Gastrocnemius medialis (tissue), 4 donors: ENCODE measurements at regions not wholly inside any gene's neighbourhood (a gene's known extent, or its start where the extent isn't known, plus 50 kb on each side); places are given as distances from the start of the nearest gene placed in this dataset.

Experiments
- ATAC-seq, 2 donors: fragments of 150-250 bp; one replicate each; pipeline ENCODE4 v1.9.1; 2016
- DNase-seq, 2 donors: peaks; one replicate each; pipeline ENCODE4 v3.0.0-alpha.2; 2019
- H3K27ac ChIP-seq, 4 donors: fragments of 200-600 bp; sonication (generic); 1 replicate in 1 of 4; 2 replicates in 3 of 4; pipeline ENCODE4 v1.5.1; 2016 to 2018; ENCODE audit warnings: mild to moderate bottlenecking in 2 of 4, moderate library complexity in 1 of 4
- H3K27me3 ChIP-seq, 3 donors: fragments of 200-600 bp; sonication (generic) in 2 of 3; 1 replicate in 1 of 3; 2 replicates in 2 of 3; pipeline versions ENCODE4 v1.5.1 to v1.6.0; 2016 to 2019; ENCODE audit warnings: mild to moderate bottlenecking in 1 of 3, moderate library complexity in 1 of 3
- H3K36me3 ChIP-seq, 2 donors: fragments of 200-600 bp; sonication (generic) in 1 of 2; one replicate each; pipeline ENCODE4 v1.5.1; 2017 to 2018
- H3K4me1 ChIP-seq, 2 donors: fragments of 200-600 bp; sonication (generic) in 1 of 2; one replicate each; pipeline ENCODE4 v1.5.1; 2016 to 2017; ENCODE audit warnings: mild to moderate bottlenecking in 2 of 2
- H3K4me3 ChIP-seq, 4 donors: fragments of 200-600 bp; sonication (generic) in 3 of 4; 1 replicate in 1 of 4; 2 replicates in 3 of 4; pipeline ENCODE4 v1.5.1; 2016 to 2019; ENCODE audit warnings: mild to moderate bottlenecking in 2 of 4
- H3K9me3 ChIP-seq, 3 donors: fragments of 200-600 bp; sonication (generic) in 2 of 3; 1 replicate in 1 of 3; 2 replicates in 2 of 3; pipeline ENCODE4 v1.5.1; 2016 to 2019
- POLR2A ChIP-seq, 2 donors: fragments of 450-650 bp; IDR thresholded peaks; one replicate each; pipeline ENCODE4 v1.6.1; 2017; ENCODE audit warnings: antibody characterized with exemption in 2 of 2, mild to moderate bottlenecking in 2 of 2, moderate library complexity in 2 of 2
- in situ Hi-C, 4 donors: fragments of 200-750 bp; cut with MboI; loops; one replicate each; pipeline versions ENCODE4 v1.15.0 to v1.8.0; 2017; ENCODE audit warnings: low sequenced_read_pairs in 4 of 4
- intact Hi-C: fragments of 100-400 bp; cut with DNase I; formaldehyde crosslinking; loops from one replicate; pipeline ENCODE4 v1.15.1; 2023; ENCODE audit warnings: low total_unique reads
- TF ChIP-seq, protein P1 (sequence below), 5 experiments: fragments of 450-650 bp in 3 of 5; fragments of 200-600 bp in 2 of 5; sonication (generic) in 2 of 5; IDR thresholded peaks in 4 of 5; conservative IDR thresholded peaks in 1 of 5; 1 replicate in 4 of 5; 2 replicates in 1 of 5; pipeline ENCODE4 v1.5.1; 2016 to 2019; ENCODE audit warnings: antibody characterized with exemption in 5 of 5, mild to moderate bottlenecking in 3 of 5, moderate library complexity in 3 of 5

DNA sequence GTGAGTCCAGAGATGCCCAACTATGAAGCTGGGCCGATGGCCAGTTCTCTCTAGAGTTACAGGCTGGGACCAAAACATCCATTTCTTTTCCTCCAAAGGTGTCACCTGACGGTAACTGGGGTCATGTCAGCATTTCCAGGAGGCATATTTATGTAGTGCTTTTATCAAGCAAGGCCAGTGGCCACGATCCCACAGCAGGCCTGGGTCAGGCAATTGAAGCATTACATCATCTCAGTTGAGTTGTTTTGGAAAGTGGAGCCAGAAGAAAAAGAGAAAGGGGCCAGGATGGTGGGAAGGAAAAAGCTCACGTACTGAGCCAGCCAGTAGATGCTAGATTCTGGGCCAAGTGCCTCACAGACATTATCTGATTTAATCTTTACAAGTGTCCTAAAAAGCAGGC lies 73.9 kb upstream of the BRINP1 start:
- Histone ChIP-seq H3K9me3 (no peaks in the 10 kb centered on the region), H3K4me3 (no peak overlapping the region), H3K27me3 (no peaks in the 10 kb centered on the region), H3K27ac (no peak overlapping the region), H3K36me3 (no peaks in the 10 kb centered on the region), H3K4me1 (no peaks in the 10 kb centered on the region)
- no peak for TF ChIP-seq POLR2A (IDR thresholded peaks at IDR 0.05)
- TF ChIP-seq, protein P1, sequence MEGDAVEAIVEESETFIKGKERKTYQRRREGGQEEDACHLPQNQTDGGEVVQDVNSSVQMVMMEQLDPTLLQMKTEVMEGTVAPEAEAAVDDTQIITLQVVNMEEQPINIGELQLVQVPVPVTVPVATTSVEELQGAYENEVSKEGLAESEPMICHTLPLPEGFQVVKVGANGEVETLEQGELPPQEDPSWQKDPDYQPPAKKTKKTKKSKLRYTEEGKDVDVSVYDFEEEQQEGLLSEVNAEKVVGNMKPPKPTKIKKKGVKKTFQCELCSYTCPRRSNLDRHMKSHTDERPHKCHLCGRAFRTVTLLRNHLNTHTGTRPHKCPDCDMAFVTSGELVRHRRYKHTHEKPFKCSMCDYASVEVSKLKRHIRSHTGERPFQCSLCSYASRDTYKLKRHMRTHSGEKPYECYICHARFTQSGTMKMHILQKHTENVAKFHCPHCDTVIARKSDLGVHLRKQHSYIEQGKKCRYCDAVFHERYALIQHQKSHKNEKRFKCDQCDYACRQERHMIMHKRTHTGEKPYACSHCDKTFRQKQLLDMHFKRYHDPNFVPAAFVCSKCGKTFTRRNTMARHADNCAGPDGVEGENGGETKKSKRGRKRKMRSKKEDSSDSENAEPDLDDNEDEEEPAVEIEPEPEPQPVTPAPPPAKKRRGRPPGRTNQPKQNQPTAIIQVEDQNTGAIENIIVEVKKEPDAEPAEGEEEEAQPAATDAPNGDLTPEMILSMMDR (IDR thresholded peaks at IDR 0.05 in 4 of 5, conservative IDR thresholded peaks at IDR 0.05 in 1 of 5): no peak
- no peak for DNase-seq
- in situ Hi-C loops (no loop called here), intact Hi-C loops (no loop called here)
- ATAC-seq: no peak

DNA sequence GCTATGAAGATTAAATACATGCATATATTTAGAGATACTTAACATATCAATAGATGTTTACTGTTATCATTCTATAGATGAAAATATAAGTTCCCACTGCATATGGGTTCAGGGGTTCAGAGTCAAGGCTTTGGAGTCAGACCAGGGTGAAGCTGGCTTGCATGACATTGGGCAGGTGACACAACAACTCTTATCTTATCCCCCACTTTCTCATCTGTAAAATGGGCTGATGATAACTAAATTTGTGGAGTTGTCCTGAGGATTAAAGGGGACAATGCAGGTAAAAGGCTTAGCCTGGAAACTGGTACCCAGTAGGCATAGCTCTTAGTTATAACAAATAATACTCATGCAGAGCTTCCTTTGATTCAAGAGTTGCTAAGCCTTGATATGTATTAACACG lies 72.6 kb upstream of the BRINP1 start:
- Histone ChIP-seq H3K4me3 (no peak overlapping the region), H3K36me3 (no peaks in the 10 kb centered on the region), H3K27me3 (no peaks in the 10 kb centered on the region), H3K4me1 (no peaks in the 10 kb centered on the region), H3K9me3 (no peaks in the 10 kb centered on the region), H3K27ac (no peak overlapping the region)
- intact Hi-C loops (no loop called here), in situ Hi-C loops (no loop called here)
- ATAC-seq: no peak
- no peak for TF ChIP-seq POLR2A (IDR thresholded peaks at IDR 0.05)
- TF ChIP-seq, protein P1 (IDR thresholded peaks at IDR 0.05 in 4 of 5, conservative IDR thresholded peaks at IDR 0.05 in 1 of 5): no peak
- no peak for DNase-seq

DNA sequence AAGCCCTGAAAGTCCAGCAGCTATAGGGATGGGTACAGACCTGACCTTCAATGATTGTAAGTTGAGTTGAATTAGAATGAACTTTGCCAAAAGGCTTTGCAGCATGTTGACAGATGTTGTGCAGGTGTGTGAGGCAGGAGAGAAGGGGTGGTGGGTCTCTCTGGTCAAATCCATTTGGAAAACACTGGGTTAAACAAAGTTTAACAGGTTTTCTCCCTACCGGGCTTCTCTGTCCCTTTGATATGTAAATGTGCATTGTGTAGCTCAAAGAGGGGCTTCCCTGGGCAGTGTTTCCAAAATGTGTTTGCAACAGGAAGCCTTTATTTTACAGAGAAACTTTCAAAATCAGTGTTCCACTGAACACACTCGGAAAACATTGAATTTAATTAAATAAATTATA lies 72.1 kb upstream of the BRINP1 start:
- no peak for ATAC-seq
- in situ Hi-C loops (no loop called here), intact Hi-C loops (no loop called here)
- no peaks in the 10 kb centered on the region for H3K27me3 ChIP-seq
- no peak for DNase-seq
- no peaks in the 10 kb centered on the region for H3K9me3 ChIP-seq
- no peak overlapping the region for H3K27ac ChIP-seq
- H3K36me3 ChIP-seq: no peaks in the 10 kb centered on the region
- TF ChIP-seq POLR2A (IDR thresholded peaks at IDR 0.05): no peak
- TF ChIP-seq, protein P1 (IDR thresholded peaks at IDR 0.05 in 4 of 5, conservative IDR thresholded peaks at IDR 0.05 in 1 of 5): no peak
- H3K4me1 ChIP-seq: no peaks in the 10 kb centered on the region
- H3K4me3 ChIP-seq: no peak overlapping the region

DNA sequence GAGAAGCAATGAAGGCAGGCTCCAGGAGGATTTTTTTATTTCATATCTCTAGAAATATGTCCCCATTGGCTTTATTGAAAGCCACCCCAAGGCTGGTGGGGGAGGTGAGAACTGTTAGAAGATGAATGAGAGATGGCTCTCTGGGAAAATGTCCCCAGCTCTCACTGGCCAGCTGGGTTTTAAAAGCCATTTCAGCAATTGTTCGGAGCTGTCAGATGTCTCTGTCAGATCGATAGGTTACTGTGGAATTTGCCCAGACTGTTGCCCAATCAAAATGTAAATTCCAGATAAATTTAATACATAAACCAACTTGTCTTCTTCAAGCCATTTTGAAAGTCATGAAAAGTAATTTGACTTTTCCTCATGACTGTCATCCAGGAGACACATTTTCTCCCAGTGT lies 67.0 kb upstream of the BRINP1 start:
- Histone ChIP-seq H3K4me3 (no peak overlapping the region), H3K36me3 (no peaks in the 10 kb centered on the region), H3K9me3 (no peaks in the 10 kb centered on the region), H3K4me1 (no peaks in the 10 kb centered on the region), H3K27me3 (no peaks in the 10 kb centered on the region), H3K27ac (no peak overlapping the region)
- in situ Hi-C loops (no loop called here), intact Hi-C loops (no loop called here)
- TF ChIP-seq, protein P1 (IDR thresholded peaks at IDR 0.05 in 4 of 5, conservative IDR thresholded peaks at IDR 0.05 in 1 of 5): no peak
- TF ChIP-seq POLR2A (IDR thresholded peaks at IDR 0.05): no peak
- ATAC-seq (no peak), DNase-seq (no peak)

DNA sequence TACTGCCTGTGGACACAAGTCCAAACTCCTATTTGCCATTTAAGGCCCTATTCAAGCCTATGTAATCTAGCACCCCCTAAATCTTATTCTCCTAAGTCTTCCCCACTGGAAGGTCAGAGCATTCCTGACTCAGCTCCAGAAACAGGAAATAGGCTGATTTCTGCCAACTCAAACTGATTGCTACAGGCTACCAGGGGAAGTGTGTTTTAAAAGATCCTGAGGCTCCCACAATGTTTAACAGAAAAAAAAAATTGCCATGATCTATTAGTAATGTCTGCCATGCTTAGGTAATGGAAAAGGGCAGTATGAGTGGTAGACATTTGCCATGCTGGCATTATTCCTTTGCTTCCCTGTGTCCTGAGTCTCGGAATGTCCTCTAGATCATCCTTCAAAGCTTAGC lies 65.8 kb upstream of the BRINP1 start:
- intact Hi-C loops (no loop called here), in situ Hi-C loops (no loop called here)
- Histone ChIP-seq H3K36me3 (no peaks in the 10 kb centered on the region), H3K4me1 (no peaks in the 10 kb centered on the region), H3K27ac (no peak overlapping the region), H3K27me3 (no peaks in the 10 kb centered on the region), H3K4me3 (no peak overlapping the region), H3K9me3 (no peaks in the 10 kb centered on the region)
- DNase-seq (no peak), ATAC-seq (no peak)
- TF ChIP-seq, protein P1 (IDR thresholded peaks at IDR 0.05 in 4 of 5, conservative IDR thresholded peaks at IDR 0.05 in 1 of 5): no peak
